AG04450 (cell line): ENCODE measurements at regions not wholly inside any gene's neighbourhood (a gene's known extent, or its start where the extent isn't known, plus 50 kb on each side); places are given as distances from the start of the nearest gene placed in this dataset.

ENCODE experiments used
- CTCF ChIA-PET: fragments of 300-600, 350-600 bp; formaldehyde crosslinking; extraction: SDS; loops from one replicate; lab custom pipeline; 2022; ENCODE audit warnings: antibody characterized with exemption, inconsistent platforms; lab: Charles Lee
- POLR2A ChIA-PET: fragments of 350-600 bp; formaldehyde crosslinking; extraction: SDS; loops from one replicate; lab custom pipeline; 2021; ENCODE audit warnings: antibody characterized with exemption, inconsistent platforms; lab: Yijun Ruan, JAX
- DNase-seq: peaks from one replicate; pipeline ENCODE4 v3.0.0-alpha.2; 2011; ENCODE audit warnings: low read depth, low spot score
- H3K27ac ChIP-seq: one replicate; pipeline ENCODE4 v1.5.1; 2012; ENCODE audit warnings: low read depth, low read length, control low read depth
- H3K27me3 ChIP-seq: one replicate; pipeline ENCODE4 v1.6.0; 2012; ENCODE audit warnings: low read length; ENCODE audit not compliant: control insufficient read depth, insufficient read depth
- H3K4me3 ChIP-seq: 2 replicates; pipeline ENCODE4 v1.5.1; 2011; ENCODE audit warnings: mild to moderate bottlenecking, low read depth, low read length, control low read depth
- H3K9me3 ChIP-seq: 2 replicates; pipeline ENCODE4 v1.5.1; 2012; ENCODE audit warnings: low read length; ENCODE audit not compliant: control insufficient read depth, insufficient read depth
- CTCF ChIP-seq: IDR thresholded peaks from 2 replicates; pipeline ENCODE4 v1.5.1; 2011; ENCODE audit warnings: low read depth, low read length, control low read depth, inconsistent platforms

DNA sequence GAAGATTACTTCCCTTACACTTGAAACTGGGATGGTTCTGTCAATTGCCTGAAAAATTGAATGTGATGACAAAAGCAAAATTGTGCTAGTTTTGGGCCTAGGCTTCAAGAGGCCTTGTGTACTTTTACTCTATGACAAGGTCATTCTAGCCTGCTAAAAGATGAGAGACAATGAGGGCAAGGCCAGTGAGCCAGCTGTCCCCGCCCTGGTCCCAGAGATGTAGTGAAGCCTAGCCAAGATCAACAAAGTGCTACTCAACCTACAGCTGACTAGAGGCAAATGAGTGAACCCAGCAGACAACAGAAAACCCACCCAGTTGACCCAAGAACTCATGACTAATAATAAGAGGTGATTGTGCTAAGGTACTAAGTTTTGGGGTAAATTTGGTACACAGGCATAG, 248.7 kb downstream of the IL15 start:
- ChIA-PET POLR2A (no interaction called here), CTCF (no interaction called here)
- Histone ChIP-seq H3K9me3 (no peaks in the 10 kb centered on the region), H3K27me3 (no peaks in the 10 kb centered on the region), H3K4me3 (no peak overlapping the region), H3K27ac (no peak overlapping the region)
- TF ChIP-seq CTCF = no peak
- DNase-seq = no peak

DNA sequence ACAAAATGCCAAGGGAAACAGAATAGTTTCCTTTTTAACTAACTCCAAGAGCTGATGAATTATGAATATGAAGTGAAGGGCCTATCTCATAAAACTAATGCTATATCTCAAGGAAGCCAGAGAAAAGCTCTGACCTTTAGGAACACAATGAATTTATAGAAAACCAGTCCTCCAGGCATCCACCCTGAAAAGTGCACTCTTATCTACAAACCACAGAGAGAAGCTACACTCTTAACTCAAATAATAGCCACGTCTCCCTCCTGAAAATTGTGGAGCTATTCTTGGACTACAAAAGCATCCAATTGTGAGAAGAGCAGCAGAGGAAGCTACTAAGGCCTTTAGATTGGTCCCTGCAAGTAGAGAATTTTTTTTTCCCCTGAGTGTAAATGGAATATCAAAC, 253.9 kb downstream of the IL15 start:
- Histone ChIP-seq H3K4me3 (no peak overlapping the region), H3K27me3 (no peaks in the 10 kb centered on the region), H3K9me3 (no peaks in the 10 kb centered on the region), H3K27ac (no peak overlapping the region)
- no peak for TF ChIP-seq CTCF
- ChIA-PET CTCF (no interaction called here), POLR2A (no interaction called here)
- DNase-seq = no peak

DNA sequence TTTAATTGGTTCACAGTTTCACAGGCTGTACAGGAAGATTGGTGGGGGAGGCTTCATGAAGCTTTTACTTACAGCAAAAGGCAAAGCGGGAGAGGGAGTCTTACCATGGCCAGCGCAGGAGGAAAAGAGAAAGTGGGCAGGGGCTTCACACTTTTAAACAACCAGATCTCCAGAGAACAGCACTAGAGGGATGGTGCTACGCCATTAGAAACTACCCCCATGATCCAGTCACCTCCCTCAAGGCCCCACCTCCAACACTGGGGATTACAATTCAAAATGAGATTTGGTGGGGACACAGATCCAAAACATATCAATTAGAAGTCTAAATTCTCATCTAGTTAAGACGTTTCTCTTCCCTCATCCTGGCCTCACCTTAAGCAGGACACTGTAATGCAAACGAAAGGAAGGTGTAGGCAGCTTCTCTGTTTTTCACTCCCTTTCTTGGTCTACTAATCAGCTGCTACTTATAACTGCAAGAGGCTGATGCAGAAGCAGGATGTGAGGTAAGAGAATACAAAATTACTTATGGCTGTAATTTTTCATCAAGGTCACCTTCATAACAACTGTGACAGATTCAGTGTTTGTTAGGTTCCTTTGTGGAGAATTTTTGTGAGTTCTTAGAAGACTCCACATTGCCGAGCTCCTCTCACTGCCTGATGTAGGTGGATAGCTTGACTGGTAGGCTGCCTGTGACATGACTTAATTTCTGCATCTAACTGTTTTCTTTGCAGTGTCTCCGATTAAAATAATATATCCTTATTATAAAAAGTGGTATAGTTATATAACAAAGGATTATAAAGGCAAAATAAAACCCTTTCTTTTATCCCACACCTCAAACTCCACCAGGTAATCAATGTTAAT, 255.1 kb downstream of the IL15 start:
- Histone ChIP-seq H3K27me3 (no peaks in the 10 kb centered on the region), H3K27ac (no peak overlapping the region), H3K4me3 (no peak overlapping the region), H3K9me3 (no peaks in the 10 kb centered on the region)
- ChIA-PET CTCF (interaction anchor here (0.5 kb wide), 1 partner anchor 1165 kb away, joined by 6 read pairs; no protein-coding TSS in a partner anchor), POLR2A (no interaction called here)
- no peak for TF ChIP-seq CTCF
- no peak for DNase-seq

GRCh38 chr4:141896687-141897086, 260.3 kb downstream of the IL15 start:
- no peak overlapping the region for H3K27ac ChIP-seq
- no peak overlapping the region for H3K4me3 ChIP-seq
- H3K9me3 ChIP-seq = no peaks in the 10 kb centered on the region
- TF ChIP-seq CTCF = no peak
- DNase-seq = no peak
- CTCF ChIA-PET = no interaction called here
- POLR2A ChIA-PET = no interaction called here
- no peaks in the 10 kb centered on the region for H3K27me3 ChIP-seq

DNA sequence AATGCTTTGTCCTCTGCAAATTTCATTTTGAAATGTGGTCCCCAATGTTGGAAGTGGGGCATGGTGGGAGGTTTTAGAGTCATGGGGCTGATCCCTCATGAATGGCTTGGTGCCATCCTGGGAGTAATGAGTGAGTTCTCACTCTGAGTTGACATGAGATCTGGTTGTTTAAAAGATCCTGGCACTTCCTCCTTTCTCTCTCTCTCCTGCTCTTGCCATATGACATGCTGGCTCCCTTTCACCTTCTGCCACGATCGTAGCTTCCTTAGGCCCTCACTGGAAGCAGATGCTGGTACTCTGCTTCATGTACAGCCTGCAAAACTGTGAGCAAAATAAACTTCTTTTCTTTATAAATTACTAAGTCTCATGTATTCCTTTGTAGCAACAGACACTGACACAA, 262.0 kb downstream of the IL15 start:
- DNase-seq = no peak
- Histone ChIP-seq H3K9me3 (no peaks in the 10 kb centered on the region), H3K4me3 (no peak overlapping the region), H3K27me3 (no peaks in the 10 kb centered on the region), H3K27ac (no peak overlapping the region)
- no peak for TF ChIP-seq CTCF
- ChIA-PET POLR2A (interaction anchor here (0.7 kb wide), 1 partner anchor 96 kb away, joined by 3 read pairs; no protein-coding TSS in a partner anchor), CTCF (interaction anchor here (0.7 to 1.4 kb wide), 3 partner anchors 244 to 740 kb away, joined by 3 read pairs; no protein-coding TSS in a partner anchor)
